SK-N-SH (cell line): ENCODE measurements at regions not wholly inside any gene's neighbourhood (a gene's known extent, or its start where the extent isn't known, plus 50 kb on each side); places are given as distances from the start of the nearest gene placed in this dataset.

Experiments
- CTCF ChIA-PET: fragments of 300-600, 350-600 bp; formaldehyde crosslinking; extraction: SDS; loops from one replicate; lab custom pipeline; 2021; lab: Yijun Ruan, JAX
- POLR2A ChIA-PET: fragments of 350-600 bp; sonication (Branson Sonifier 250); formaldehyde crosslinking; extraction: SDS; loops from one replicate; lab custom pipeline; 2020; ENCODE audit warnings: antibody characterized with exemption, inconsistent platforms; lab: Yijun Ruan, JAX
- DNase-seq: peaks from one replicate; pipeline ENCODE4 v3.0.0; 2012
- H2AFZ ChIP-seq: fragments of 200-600 bp; sonication (generic); 2 replicates; pipeline ENCODE4 v1.8.1; 2016; ENCODE audit warnings: antibody characterized with exemption, mild to moderate bottlenecking, low read depth
- H3F3A ChIP-seq: fragments of 200-600 bp; sonication (generic); replicated peaks from 2 replicates; pipeline ENCODE3; 2016; ENCODE audit warnings: antibody characterized with exemption, mild to moderate bottlenecking; ENCODE audit not compliant: insufficient read depth
- H3K27ac ChIP-seq, 2 experiments: fragments of 200-500 bp in 1 of 2; fragments of 200-600 bp in 1 of 2; sonication (Bioruptor generic) in 1 of 2; sonication (generic), shearing (Covaris generic) in 1 of 2; 2 replicates each; pipeline versions ENCODE4 v1.5.1 to v1.6.1; 2014 to 2016; ENCODE audit warnings: low read depth in 2 of 2, inconsistent platforms in 1 of 2, low read length in 1 of 2, mild to moderate bottlenecking in 1 of 2, mixed read lengths in 1 of 2
- H3K27me3 ChIP-seq: fragments of 200-600 bp; sonication (generic), shearing (Covaris generic); 2 replicates; pipeline ENCODE4 v1.6.1; 2016; ENCODE audit warnings: mixed run types; ENCODE audit not compliant: insufficient read depth
- H3K36me3 ChIP-seq, 2 experiments: fragments of 200-500 bp in 1 of 2; fragments of 200-600 bp in 1 of 2; sonication (Bioruptor generic) in 1 of 2; sonication (generic) in 1 of 2; replicated peaks in 1 of 2; 2 replicates each; pipeline versions ENCODE3 to v1.5.1; 2014 to 2016; ENCODE audit warnings: low read length in 1 of 2, mild to moderate bottlenecking in 1 of 2; ENCODE audit not compliant: insufficient read depth in 2 of 2, control insufficient read depth in 1 of 2
- H3K4me1 ChIP-seq, 2 experiments: fragments of 200-500 bp in 1 of 2; fragments of 200-600 bp in 1 of 2; sonication (Bioruptor generic) in 1 of 2; sonication (generic), shearing (Covaris generic) in 1 of 2; 2 replicates each; pipeline versions ENCODE4 v1.5.1 to v1.6.1; 2014 to 2016; ENCODE audit warnings: low read depth in 1 of 2, low read length in 1 of 2, mixed run types in 1 of 2; ENCODE audit not compliant: insufficient read depth in 2 of 2, control insufficient read depth in 1 of 2
- H3K4me2 ChIP-seq: fragments of 200-600 bp; sonication (generic), shearing (Covaris generic); 2 replicates; pipeline ENCODE4 v1.6.1; 2017; ENCODE audit warnings: mixed run types
- H3K4me3 ChIP-seq, 2 experiments: fragments of 200-500 bp in 1 of 2; fragments of 200-600 bp in 1 of 2; sonication (Bioruptor generic) in 1 of 2; sonication (generic), shearing (Covaris generic) in 1 of 2; 2 replicates each; pipeline versions ENCODE4 v1.5.1 to v1.8.1; 2014 to 2016; ENCODE audit warnings: low read depth in 2 of 2, inconsistent platforms in 1 of 2, low read length in 1 of 2, mild to moderate bottlenecking in 1 of 2, mixed read lengths in 1 of 2, moderate library complexity in 1 of 2
- H3K79me2 ChIP-seq: fragments of 200-600 bp; sonication (generic); 2 replicates; pipeline ENCODE4 v1.8.1; 2017; ENCODE audit warnings: mild to moderate bottlenecking; ENCODE audit not compliant: insufficient read depth
- H3K9ac ChIP-seq: fragments of 200-600 bp; sonication (generic); 2 replicates; pipeline ENCODE4 v1.6.1; 2017; ENCODE audit warnings: mixed run types
- H3K9me2 ChIP-seq: fragments of 200-600 bp; sonication (generic); 2 replicates; pipeline ENCODE4 v1.6.1; 2017; ENCODE audit warnings: mixed run types
- H3K9me3 ChIP-seq: fragments of 200-600 bp; sonication (generic); 2 replicates; pipeline ENCODE4 v1.6.1; 2017; ENCODE audit warnings: mixed run types, mild to moderate bottlenecking, moderate library complexity
- H4K20me1 ChIP-seq: fragments of 200-600 bp; sonication (generic); 2 replicates; pipeline ENCODE4 v1.6.1; 2017; ENCODE audit warnings: mild to moderate bottlenecking, mixed run types; ENCODE audit not compliant: insufficient read depth
- FOSL2 ChIP-seq: IDR thresholded peaks from 2 replicates; pipeline ENCODE4 v1.4.0; 2012; ENCODE audit warnings: low read depth, mild to moderate bottlenecking, moderate library complexity, borderline replicate concordance
- JUND ChIP-seq: IDR thresholded peaks from 2 replicates; pipeline ENCODE4 v1.4.0; 2012
- RXRA ChIP-seq: IDR thresholded peaks from 2 replicates; pipeline ENCODE4 v1.4.0; 2012; ENCODE audit warnings: low read depth, mild to moderate bottlenecking, borderline replicate concordance
- SIN3A ChIP-seq: IDR thresholded peaks from 2 replicates; pipeline ENCODE4 v1.6.1; 2012; ENCODE audit warnings: low read depth, mild to moderate bottlenecking, low read length, moderate library complexity, borderline replicate concordance
- WGBS: methylation state at CpG from one replicate; pipeline ENCODE4 v1.1.6; 2017; ENCODE audit warnings: low lambda C conversion rate; 5-methylcytosine and 5-hydroxymethylcytosine counted together
- TF ChIP-seq, protein P1 (sequence below): fragments of 200-600 bp; sonication (generic); IDR thresholded peaks from 2 replicates; pipeline ENCODE4 v1.6.1; 2017; ENCODE audit warnings: antibody characterized with exemption, mild to moderate bottlenecking, moderate library complexity
- TF ChIP-seq, protein P2 (sequence below): IDR thresholded peaks from 2 replicates; pipeline ENCODE4; 2012
- TF ChIP-seq, protein P3 (sequence below): IDR thresholded peaks from 2 replicates; pipeline ENCODE4 v1.6.1; 2012; ENCODE audit warnings: mild to moderate bottlenecking, low read depth, low read length, moderate library complexity
- TF ChIP-seq, protein P4 (sequence below): IDR thresholded peaks from 2 replicates; pipeline ENCODE4 v1.4.0; 2012; ENCODE audit warnings: low read depth, borderline replicate concordance

DNA sequence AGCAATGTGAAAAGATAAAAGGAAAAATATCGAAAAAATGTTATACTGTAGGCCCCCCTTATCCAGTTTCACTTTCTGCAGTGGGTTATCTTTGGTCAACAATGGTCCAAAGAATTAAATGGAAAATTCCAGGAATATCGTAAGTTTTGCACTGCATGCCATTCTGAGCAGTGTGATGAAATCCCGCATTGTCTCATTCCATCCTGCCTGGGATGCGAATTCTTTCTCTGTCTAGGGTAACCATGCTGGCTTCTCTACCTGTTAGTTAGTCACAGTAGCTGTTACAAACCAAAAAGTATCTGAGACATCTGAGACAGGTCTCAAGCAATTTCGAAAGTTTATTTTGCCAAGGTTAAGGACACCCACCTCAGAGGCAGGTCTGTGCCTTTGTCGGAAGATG, 170.3 kb downstream of the COX18 start:
- no peak for DNase-seq
- no peaks in the 10 kb centered on the region for H3K9me3 ChIP-seq

More for the DNA sequence above, 170.3 kb downstream of the COX18 start:
- no peaks in the 10 kb centered on the region for H3K9me2 ChIP-seq
- 0 out of 4 replicates have a peak, but pooled peaks cover 0 to 4% of the 10 kb centered on the region in 2 experiments for H3K4me1 ChIP-seq
- no peak overlapping the region for H3K4me2 ChIP-seq
- WGBS: 74% methylated on average over 6 of the region's 6 CpGs
- H2AFZ ChIP-seq: no peak overlapping the region
- TF ChIP-seq SIN3A (no peak), JUND (no peak), RXRA (no peak), FOSL2 (no peak)
- TF ChIP-seq, protein P1, sequence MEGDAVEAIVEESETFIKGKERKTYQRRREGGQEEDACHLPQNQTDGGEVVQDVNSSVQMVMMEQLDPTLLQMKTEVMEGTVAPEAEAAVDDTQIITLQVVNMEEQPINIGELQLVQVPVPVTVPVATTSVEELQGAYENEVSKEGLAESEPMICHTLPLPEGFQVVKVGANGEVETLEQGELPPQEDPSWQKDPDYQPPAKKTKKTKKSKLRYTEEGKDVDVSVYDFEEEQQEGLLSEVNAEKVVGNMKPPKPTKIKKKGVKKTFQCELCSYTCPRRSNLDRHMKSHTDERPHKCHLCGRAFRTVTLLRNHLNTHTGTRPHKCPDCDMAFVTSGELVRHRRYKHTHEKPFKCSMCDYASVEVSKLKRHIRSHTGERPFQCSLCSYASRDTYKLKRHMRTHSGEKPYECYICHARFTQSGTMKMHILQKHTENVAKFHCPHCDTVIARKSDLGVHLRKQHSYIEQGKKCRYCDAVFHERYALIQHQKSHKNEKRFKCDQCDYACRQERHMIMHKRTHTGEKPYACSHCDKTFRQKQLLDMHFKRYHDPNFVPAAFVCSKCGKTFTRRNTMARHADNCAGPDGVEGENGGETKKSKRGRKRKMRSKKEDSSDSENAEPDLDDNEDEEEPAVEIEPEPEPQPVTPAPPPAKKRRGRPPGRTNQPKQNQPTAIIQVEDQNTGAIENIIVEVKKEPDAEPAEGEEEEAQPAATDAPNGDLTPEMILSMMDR: no peak
- TF ChIP-seq, protein P2, sequence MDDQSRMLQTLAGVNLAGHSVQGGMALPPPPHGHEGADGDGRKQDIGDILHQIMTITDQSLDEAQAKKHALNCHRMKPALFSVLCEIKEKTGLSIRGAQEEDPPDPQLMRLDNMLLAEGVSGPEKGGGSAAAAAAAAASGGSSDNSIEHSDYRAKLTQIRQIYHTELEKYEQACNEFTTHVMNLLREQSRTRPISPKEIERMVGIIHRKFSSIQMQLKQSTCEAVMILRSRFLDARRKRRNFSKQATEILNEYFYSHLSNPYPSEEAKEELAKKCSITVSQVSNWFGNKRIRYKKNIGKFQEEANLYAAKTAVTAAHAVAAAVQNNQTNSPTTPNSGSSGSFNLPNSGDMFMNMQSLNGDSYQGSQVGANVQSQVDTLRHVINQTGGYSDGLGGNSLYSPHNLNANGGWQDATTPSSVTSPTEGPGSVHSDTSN: no peak
- TF ChIP-seq, protein P3, sequence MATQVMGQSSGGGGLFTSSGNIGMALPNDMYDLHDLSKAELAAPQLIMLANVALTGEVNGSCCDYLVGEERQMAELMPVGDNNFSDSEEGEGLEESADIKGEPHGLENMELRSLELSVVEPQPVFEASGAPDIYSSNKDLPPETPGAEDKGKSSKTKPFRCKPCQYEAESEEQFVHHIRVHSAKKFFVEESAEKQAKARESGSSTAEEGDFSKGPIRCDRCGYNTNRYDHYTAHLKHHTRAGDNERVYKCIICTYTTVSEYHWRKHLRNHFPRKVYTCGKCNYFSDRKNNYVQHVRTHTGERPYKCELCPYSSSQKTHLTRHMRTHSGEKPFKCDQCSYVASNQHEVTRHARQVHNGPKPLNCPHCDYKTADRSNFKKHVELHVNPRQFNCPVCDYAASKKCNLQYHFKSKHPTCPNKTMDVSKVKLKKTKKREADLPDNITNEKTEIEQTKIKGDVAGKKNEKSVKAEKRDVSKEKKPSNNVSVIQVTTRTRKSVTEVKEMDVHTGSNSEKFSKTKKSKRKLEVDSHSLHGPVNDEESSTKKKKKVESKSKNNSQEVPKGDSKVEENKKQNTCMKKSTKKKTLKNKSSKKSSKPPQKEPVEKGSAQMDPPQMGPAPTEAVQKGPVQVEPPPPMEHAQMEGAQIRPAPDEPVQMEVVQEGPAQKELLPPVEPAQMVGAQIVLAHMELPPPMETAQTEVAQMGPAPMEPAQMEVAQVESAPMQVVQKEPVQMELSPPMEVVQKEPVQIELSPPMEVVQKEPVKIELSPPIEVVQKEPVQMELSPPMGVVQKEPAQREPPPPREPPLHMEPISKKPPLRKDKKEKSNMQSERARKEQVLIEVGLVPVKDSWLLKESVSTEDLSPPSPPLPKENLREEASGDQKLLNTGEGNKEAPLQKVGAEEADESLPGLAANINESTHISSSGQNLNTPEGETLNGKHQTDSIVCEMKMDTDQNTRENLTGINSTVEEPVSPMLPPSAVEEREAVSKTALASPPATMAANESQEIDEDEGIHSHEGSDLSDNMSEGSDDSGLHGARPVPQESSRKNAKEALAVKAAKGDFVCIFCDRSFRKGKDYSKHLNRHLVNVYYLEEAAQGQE: no peak
- TF ChIP-seq, protein P4, sequence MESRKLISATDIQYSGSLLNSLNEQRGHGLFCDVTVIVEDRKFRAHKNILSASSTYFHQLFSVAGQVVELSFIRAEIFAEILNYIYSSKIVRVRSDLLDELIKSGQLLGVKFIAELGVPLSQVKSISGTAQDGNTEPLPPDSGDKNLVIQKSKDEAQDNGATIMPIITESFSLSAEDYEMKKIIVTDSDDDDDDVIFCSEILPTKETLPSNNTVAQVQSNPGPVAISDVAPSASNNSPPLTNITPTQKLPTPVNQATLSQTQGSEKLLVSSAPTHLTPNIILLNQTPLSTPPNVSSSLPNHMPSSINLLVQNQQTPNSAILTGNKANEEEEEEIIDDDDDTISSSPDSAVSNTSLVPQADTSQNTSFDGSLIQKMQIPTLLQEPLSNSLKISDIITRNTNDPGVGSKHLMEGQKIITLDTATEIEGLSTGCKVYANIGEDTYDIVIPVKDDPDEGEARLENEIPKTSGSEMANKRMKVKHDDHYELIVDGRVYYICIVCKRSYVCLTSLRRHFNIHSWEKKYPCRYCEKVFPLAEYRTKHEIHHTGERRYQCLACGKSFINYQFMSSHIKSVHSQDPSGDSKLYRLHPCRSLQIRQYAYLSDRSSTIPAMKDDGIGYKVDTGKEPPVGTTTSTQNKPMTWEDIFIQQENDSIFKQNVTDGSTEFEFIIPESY: no peak
- TF ChIP-seq, all 33 proteins: peak for 0
- Histone ChIP-seq H3K27me3 (no peaks in the 10 kb centered on the region), H3K79me2 (no peaks in the 10 kb centered on the region), H4K20me1 (no peaks in the 10 kb centered on the region), H3K27ac (no peak overlapping the region), H3K4me3 (no peak overlapping the region), H3F3A (peaks cover 6% of the 10 kb centered on the region), H3K36me3 (no peaks in the 10 kb centered on the region), H3K9ac (no peak overlapping the region)
- ChIA-PET POLR2A (no interaction called here), CTCF (no interaction called here)
